ENCODE measurements at regions not wholly inside any gene's neighbourhood (a gene's known extent, or its start where the extent isn't known, plus 50 kb on each side); places are given as distances from the start of the nearest gene placed in this dataset.

GRCh38 chr3:21326704-21327475, 424.1 kb downstream of the ZNF385D start:
- TF ChIP-seq CTCF (conservative IDR thresholded peaks at IDR 0.05; ENCODE audit: low read depth, low read length), result no peak
- DNase-seq (ENCODE audit: low read depth), result no peak
- H3K4me3 ChIP-seq (ENCODE audit: low read depth, low read length), result no peak overlapping the region

- TF ChIP-seq CTCF (conservative IDR thresholded peaks at IDR 0.05; ENCODE audit: low read depth, low read length), result no peak
- DNase-seq (ENCODE audit: low read depth), result no peak
These were observed 436.3 kb downstream of the ZNF385D start for GRCh38 chr3:21314688-21315087.

GRCh38 chr3:21310891-21311290, 440.1 kb downstream of the ZNF385D start:
- H3K4me3 ChIP-seq (ENCODE audit: low read depth, low read length), result no peak overlapping the region
- DNase-seq (ENCODE audit: low read depth), result no peak
- TF ChIP-seq CTCF (conservative IDR thresholded peaks at IDR 0.05; ENCODE audit: low read depth, low read length), result no peak

More at GRCh38 chr3:21314688-21315087, 436.3 kb downstream of the ZNF385D start:
- no peak overlapping the region for H3K4me3 ChIP-seq (ENCODE audit: low read depth, low read length)

- H3K4me3 ChIP-seq (ENCODE audit: low read depth, low read length), result no peak overlapping the region
- no peak for DNase-seq (ENCODE audit: low read depth)
- no peak for TF ChIP-seq CTCF (conservative IDR thresholded peaks at IDR 0.05; ENCODE audit: low read depth, low read length)
These were observed 440.8 kb downstream of the ZNF385D start for GRCh38 chr3:21310161-21310560.

- no peak for TF ChIP-seq CTCF (conservative IDR thresholded peaks at IDR 0.05; ENCODE audit: low read depth, low read length)
- no peak overlapping the region for H3K4me3 ChIP-seq (ENCODE audit: low read depth, low read length)
- no peak for DNase-seq (ENCODE audit: low read depth)
These were observed 453.7 kb downstream of the ZNF385D start for GRCh38 chr3:21297304-21297703.

GRCh38 chr3:21294768-21295167, 456.2 kb downstream of the ZNF385D start:
- H3K4me3 ChIP-seq (ENCODE audit: low read depth, low read length), result no peak overlapping the region
- TF ChIP-seq CTCF (conservative IDR thresholded peaks at IDR 0.05; ENCODE audit: low read depth, low read length), result no peak
- DNase-seq (ENCODE audit: low read depth), result no peak

GRCh38 chr3:21292971-21293370, 458.0 kb downstream of the ZNF385D start:
- TF ChIP-seq CTCF (conservative IDR thresholded peaks at IDR 0.05; ENCODE audit: low read depth, low read length), result no peak
- no peak overlapping the region for H3K4me3 ChIP-seq (ENCODE audit: low read depth, low read length)
- no peak for DNase-seq (ENCODE audit: low read depth)

Data from epithelial cell of proximal tubule (primary cell).